Activated CD4-positive, CD25-positive, alpha-beta regulatory T cell treated with anti-CD3 and anti-CD28 coated beads, Interleukin-2, amount 50 U/mL, for 16 hours (primary cell): ENCODE measurements at regions not wholly inside any gene's neighbourhood (a gene's known extent, or its start where the extent isn't known, plus 50 kb on each side); places are given as distances from the start of the nearest gene placed in this dataset.

ENCODE experiments used
- DNase-seq: peaks from one replicate; pipeline ENCODE4 v3.0.0-alpha.2; 2020; ENCODE audit warnings: low read depth, low spot score

GRCh38 chr3:21140785-21141184, 610.2 kb downstream of the ZNF385D start:
- DNase-seq: no peak

- no peak for DNase-seq
Measured at GRCh38 chr3:21138085-21138484, 612.9 kb downstream of the ZNF385D start.

- no peak for DNase-seq
Measured at GRCh38 chr3:21132896-21133295, 618.1 kb downstream of the ZNF385D start.

GRCh38 chr3:21120826-21121225, 630.2 kb downstream of the ZNF385D start:
- DNase-seq: no peak

GRCh38 chr3:21117370-21117769, 633.6 kb downstream of the ZNF385D start:
- DNase-seq: no peak

- no peak for DNase-seq
Measured at GRCh38 chr3:21109056-21109455, 642.0 kb downstream of the ZNF385D start.

GRCh38 chr3:21105784-21106183, 645.2 kb downstream of the ZNF385D start:
- DNase-seq: no peak

GRCh38 chr3:21100656-21101359, 650.2 kb downstream of the ZNF385D start:
- DNase-seq: no peak

- no peak for DNase-seq
Measured at GRCh38 chr3:21094686-21095085, 656.3 kb downstream of the ZNF385D start.

GRCh38 chr3:21073561-21073960, 677.4 kb downstream of the ZNF385D start:
- no peak for DNase-seq

- DNase-seq: no peak
Measured at GRCh38 chr3:21067031-21067813, 683.8 kb downstream of the ZNF385D start.

GRCh38 chr3:21062831-21063294, 688.1 kb downstream of the ZNF385D start:
- no peak for DNase-seq

GRCh38 chr3:21059404-21059803, 691.6 kb downstream of the ZNF385D start:
- no peak for DNase-seq

GRCh38 chr3:21056293-21056692, 694.7 kb downstream of the ZNF385D start:
- no peak for DNase-seq

- DNase-seq: no peak
Measured at GRCh38 chr3:21055015-21055414, 696.0 kb downstream of the ZNF385D start.

- no peak for DNase-seq
Measured at GRCh38 chr3:21054064-21054463, 696.9 kb downstream of the ZNF385D start.

- no peak for DNase-seq
Measured at GRCh38 chr3:21049334-21050062, 701.5 kb downstream of the ZNF385D start.

GRCh38 chr3:21043139-21043538, 707.9 kb downstream of the ZNF385D start:
- no peak for DNase-seq

GRCh38 chr3:21042184-21042583, 708.8 kb downstream of the ZNF385D start:
- no peak for DNase-seq

- no peak for DNase-seq
Measured at GRCh38 chr3:21041621-21042020, 709.4 kb downstream of the ZNF385D start.

- no peak for DNase-seq
Measured at GRCh38 chr3:21036888-21037287, 714.1 kb downstream of the ZNF385D start.

- DNase-seq: no peak
Measured at GRCh38 chr3:21028412-21028811, 722.6 kb downstream of the ZNF385D start.
